Bronchial epithelial cell (primary cell): ENCODE measurements at regions not wholly inside any gene's neighbourhood (a gene's known extent, or its start where the extent isn't known, plus 50 kb on each side); places are given as distances from the start of the nearest gene placed in this dataset.

Source experiments
- DNase-seq: peaks from one replicate; pipeline ENCODE4 v3.0.0-alpha.2; 2010; ENCODE audit warnings: low read depth
- FAIRE-seq: peaks from 2 replicates; lab custom pipeline; 2011; peaks lifted over from hg19 to GRCh38; lab: Jason Lieb, UNC
- H3K27me3 ChIP-seq: 2 replicates; pipeline ENCODE4 v1.5.1; 2011; ENCODE audit warnings: low read length; ENCODE audit not compliant: control insufficient read depth, insufficient read depth
- H3K36me3 ChIP-seq: 2 replicates; pipeline ENCODE4 v1.5.1; 2011; ENCODE audit warnings: low read length; ENCODE audit not compliant: control insufficient read depth, insufficient read depth
- H3K4me3 ChIP-seq: 2 replicates; pipeline ENCODE4 v1.5.1; 2011; ENCODE audit warnings: mild to moderate bottlenecking, low read depth, low read length, control low read depth
- CTCF ChIP-seq: IDR thresholded peaks from 2 replicates; pipeline ENCODE4 v1.5.1; 2011; ENCODE audit warnings: mild to moderate bottlenecking, moderate library complexity, low read length, control low read depth, inconsistent platforms; ENCODE audit not compliant: insufficient read depth, severe bottlenecking

- no peak overlapping the region for H3K4me3 ChIP-seq
- H3K27me3 ChIP-seq = no peaks in the 10 kb centered on the region
- FAIRE-seq (no peak), DNase-seq (no peak)
- no peak for TF ChIP-seq CTCF
- no peaks in the 10 kb centered on the region for H3K36me3 ChIP-seq
Observed at GRCh38 chr3:167909504-167909896, 174.0 kb downstream of the SERPINI1 start.

GRCh38 chr3:167908746-167909503 is 173.4 kb downstream of the SERPINI1 start:
- TF ChIP-seq CTCF = no peak
- Histone ChIP-seq H3K27me3 (no peaks in the 10 kb centered on the region), H3K4me3 (no peak overlapping the region), H3K36me3 (no peaks in the 10 kb centered on the region)
- FAIRE-seq = no peak
- DNase-seq = no peak

GRCh38 chr3:167908221-167908620 is 172.7 kb downstream of the SERPINI1 start:
- no peak for FAIRE-seq
- no peak for TF ChIP-seq CTCF
- H3K27me3 ChIP-seq = peaks cover 2% of the 10 kb centered on the region

GRCh38 chr3:167901138-167901537 is 165.6 kb downstream of the SERPINI1 start:
- DNase-seq = no peak
- TF ChIP-seq CTCF = no peak
- no peaks in the 10 kb centered on the region for H3K36me3 ChIP-seq
- no peak overlapping the region for H3K4me3 ChIP-seq
- FAIRE-seq = no peak
- H3K27me3 ChIP-seq = peaks cover 2% of the 10 kb centered on the region

More at GRCh38 chr3:167908221-167908620, 172.7 kb downstream of the SERPINI1 start:
- no peak for DNase-seq
- H3K36me3 ChIP-seq = no peaks in the 10 kb centered on the region
- H3K4me3 ChIP-seq = no peak overlapping the region

- Histone ChIP-seq H3K4me3 (no peak overlapping the region), H3K27me3 (peaks cover 2% of the 10 kb centered on the region), H3K36me3 (no peaks in the 10 kb centered on the region)
- no peak for TF ChIP-seq CTCF
- DNase-seq (no peak), FAIRE-seq (no peak)
Observed at GRCh38 chr3:167899093-167899492, 163.6 kb downstream of the SERPINI1 start.

- Histone ChIP-seq H3K36me3 (no peaks in the 10 kb centered on the region), H3K27me3 (no peaks in the 10 kb centered on the region), H3K4me3 (no peak overlapping the region)
- DNase-seq (no peak), FAIRE-seq (no peak)
- TF ChIP-seq CTCF = no peak
Observed at GRCh38 chr3:167898091-167898490, 162.6 kb downstream of the SERPINI1 start.
